Neutrophil (primary cell): ENCODE measurements at regions not wholly inside any gene's neighbourhood (a gene's known extent, or its start where the extent isn't known, plus 50 kb on each side); places are given as distances from the start of the nearest gene placed in this dataset.

Experiments used
- H3K27ac ChIP-seq: fragments of 200-600 bp; sonication (generic); 2 replicates; pipeline ENCODE4 v1.5.1; 2016; ENCODE audit warnings: mild to moderate bottlenecking, moderate library complexity
- H3K27me3 ChIP-seq: fragments of 200-600 bp; sonication (generic); 2 replicates; pipeline ENCODE4 v1.6.0; 2016; ENCODE audit warnings: mild to moderate bottlenecking
- H3K36me3 ChIP-seq: fragments of 200-600 bp; sonication (generic); 2 replicates; pipeline ENCODE4 v1.5.1; 2017
- H3K4me1 ChIP-seq, 2 experiments: fragments of 200-600 bp in 1 of 2; sonication (generic) in 1 of 2; 1 replicate in 1 of 2; 2 replicates in 1 of 2; pipeline versions ENCODE4 v1.5.1 to v1.6.1; 2013 to 2016; ENCODE audit warnings: low read depth in 1 of 2, low read length in 1 of 2, mild to moderate bottlenecking in 1 of 2, moderate library complexity in 1 of 2; ENCODE audit not compliant: control insufficient read depth in 1 of 2, insufficient read depth in 1 of 2
- H3K4me3 ChIP-seq, 2 experiments: fragments of 200-600 bp in 1 of 2; sonication (generic) in 1 of 2; 1 replicate in 1 of 2; 2 replicates in 1 of 2; pipeline ENCODE4 v1.5.1; 2013 to 2016; ENCODE audit warnings: low read depth in 1 of 2, low read length in 1 of 2, mild to moderate bottlenecking in 1 of 2, moderate library complexity in 1 of 2
- H3K9me3 ChIP-seq: fragments of 200-600 bp; sonication (generic); 2 replicates; pipeline ENCODE4 v1.5.1; 2016
- TF ChIP-seq, protein P1 (sequence below): fragments of 200-600 bp; sonication (generic); IDR thresholded peaks from 2 replicates; pipeline ENCODE4 v1.5.1; 2016; ENCODE audit warnings: antibody characterized with exemption

- TF ChIP-seq, protein P1, sequence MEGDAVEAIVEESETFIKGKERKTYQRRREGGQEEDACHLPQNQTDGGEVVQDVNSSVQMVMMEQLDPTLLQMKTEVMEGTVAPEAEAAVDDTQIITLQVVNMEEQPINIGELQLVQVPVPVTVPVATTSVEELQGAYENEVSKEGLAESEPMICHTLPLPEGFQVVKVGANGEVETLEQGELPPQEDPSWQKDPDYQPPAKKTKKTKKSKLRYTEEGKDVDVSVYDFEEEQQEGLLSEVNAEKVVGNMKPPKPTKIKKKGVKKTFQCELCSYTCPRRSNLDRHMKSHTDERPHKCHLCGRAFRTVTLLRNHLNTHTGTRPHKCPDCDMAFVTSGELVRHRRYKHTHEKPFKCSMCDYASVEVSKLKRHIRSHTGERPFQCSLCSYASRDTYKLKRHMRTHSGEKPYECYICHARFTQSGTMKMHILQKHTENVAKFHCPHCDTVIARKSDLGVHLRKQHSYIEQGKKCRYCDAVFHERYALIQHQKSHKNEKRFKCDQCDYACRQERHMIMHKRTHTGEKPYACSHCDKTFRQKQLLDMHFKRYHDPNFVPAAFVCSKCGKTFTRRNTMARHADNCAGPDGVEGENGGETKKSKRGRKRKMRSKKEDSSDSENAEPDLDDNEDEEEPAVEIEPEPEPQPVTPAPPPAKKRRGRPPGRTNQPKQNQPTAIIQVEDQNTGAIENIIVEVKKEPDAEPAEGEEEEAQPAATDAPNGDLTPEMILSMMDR: no peak
Measured at GRCh38 chr4:128551280-128551679, 258.2 kb upstream of the JADE1 start.

DNA sequence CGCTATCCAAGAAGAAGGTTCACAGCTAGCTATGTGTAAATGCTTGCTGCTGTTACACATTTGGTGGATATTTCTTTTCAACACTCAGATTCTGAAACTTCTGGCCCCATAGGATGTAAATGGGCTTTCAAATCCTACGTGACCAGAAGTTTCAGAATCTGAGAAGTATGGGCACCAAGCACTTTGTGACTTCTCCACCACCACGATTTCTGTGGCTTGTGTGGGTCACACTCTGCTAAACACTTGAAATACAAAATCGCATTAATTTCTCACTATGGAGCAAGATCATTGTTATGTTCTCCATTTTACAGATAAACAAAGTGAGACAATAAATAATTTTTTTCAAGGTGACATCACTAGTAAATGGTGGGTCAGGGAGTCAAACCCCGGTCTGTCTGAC, 259.4 kb upstream of the JADE1 start:
- no peak overlapping the region for H3K4me3 ChIP-seq
- no peaks in the 10 kb centered on the region for H3K36me3 ChIP-seq
- H3K4me1 ChIP-seq: peaks cover 4 to 6% of the 10 kb centered on the region in 2 experiments
- no peak overlapping the region for H3K27ac ChIP-seq
- H3K27me3 ChIP-seq: peaks cover 40% of the 10 kb centered on the region
- no peaks in the 10 kb centered on the region for H3K9me3 ChIP-seq
- TF ChIP-seq, protein P1: no peak

More at GRCh38 chr4:128551280-128551679, 258.2 kb upstream of the JADE1 start:
- no peak overlapping the region for H3K27ac ChIP-seq
- no peak overlapping the region for H3K4me3 ChIP-seq
- peaks cover 40% of the 10 kb centered on the region for H3K27me3 ChIP-seq
- no peaks in the 10 kb centered on the region for H3K36me3 ChIP-seq
- no peaks in the 10 kb centered on the region for H3K9me3 ChIP-seq
- peaks cover 4 to 6% of the 10 kb centered on the region in 2 experiments for H3K4me1 ChIP-seq

GRCh38 chr4:128549636-128550035, 259.9 kb upstream of the JADE1 start:
- Histone ChIP-seq H3K27me3 (peaks cover 40% of the 10 kb centered on the region), H3K4me3 (no peak overlapping the region), H3K4me1 (peaks cover 4 to 6% of the 10 kb centered on the region in 2 experiments), H3K36me3 (no peaks in the 10 kb centered on the region), H3K9me3 (no peaks in the 10 kb centered on the region), H3K27ac (no peak overlapping the region)
- TF ChIP-seq, protein P1: no peak

DNA sequence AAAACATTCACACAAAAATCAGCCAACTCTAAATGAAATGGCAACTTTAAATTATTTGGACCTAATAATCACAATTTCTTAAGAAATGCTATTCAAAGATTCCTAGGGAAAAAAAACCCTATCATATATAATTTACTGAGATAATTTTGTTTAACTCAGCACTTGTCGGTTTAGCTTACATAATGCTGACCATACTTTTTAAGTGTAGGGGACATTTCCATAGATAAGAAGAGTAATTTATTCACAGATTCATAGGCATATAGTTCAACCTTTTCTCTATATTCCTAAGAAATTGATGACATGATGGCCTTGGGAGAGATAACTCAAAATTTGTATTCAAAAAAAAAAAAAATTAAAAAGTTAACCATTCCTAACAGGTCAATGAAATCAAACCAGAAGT, 260.8 kb upstream of the PGRMC2 start:
- Histone ChIP-seq H3K9me3 (no peaks in the 10 kb centered on the region), H3K36me3 (no peaks in the 10 kb centered on the region), H3K27ac (no peak overlapping the region), H3K4me1 (peaks cover under 1 to 2% of the 10 kb centered on the region in 2 experiments), H3K4me3 (no peak overlapping the region), H3K27me3 (peaks cover 31% of the 10 kb centered on the region)
- TF ChIP-seq, protein P1: no peak

DNA sequence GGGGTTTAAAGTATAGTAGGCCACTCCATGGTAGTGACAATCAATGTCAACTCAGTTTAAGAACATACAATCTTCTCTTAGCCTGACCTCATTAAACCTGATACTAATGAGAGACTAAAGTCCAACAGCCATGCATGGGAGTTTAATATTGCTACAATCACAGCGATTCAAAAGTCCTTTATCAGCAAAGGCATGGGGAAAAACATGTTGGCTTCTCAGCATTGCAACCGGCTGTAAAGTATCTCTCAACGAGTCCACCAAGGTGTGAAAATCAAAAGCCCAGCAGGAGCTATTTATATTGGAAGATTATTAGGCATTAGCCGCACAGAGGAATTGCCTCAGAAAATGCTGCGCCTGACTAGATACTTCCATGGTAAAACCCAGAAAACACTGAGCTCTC, 256.7 kb upstream of the PGRMC2 start:
- H3K27ac ChIP-seq: no peak overlapping the region
- TF ChIP-seq, protein P1: no peak
- no peaks in the 10 kb centered on the region for H3K27me3 ChIP-seq
- no peaks in the 10 kb centered on the region for H3K9me3 ChIP-seq
- no peak overlapping the region for H3K4me3 ChIP-seq
- H3K4me1 ChIP-seq: no peaks in the 10 kb centered on the region
- no peaks in the 10 kb centered on the region for H3K36me3 ChIP-seq

DNA sequence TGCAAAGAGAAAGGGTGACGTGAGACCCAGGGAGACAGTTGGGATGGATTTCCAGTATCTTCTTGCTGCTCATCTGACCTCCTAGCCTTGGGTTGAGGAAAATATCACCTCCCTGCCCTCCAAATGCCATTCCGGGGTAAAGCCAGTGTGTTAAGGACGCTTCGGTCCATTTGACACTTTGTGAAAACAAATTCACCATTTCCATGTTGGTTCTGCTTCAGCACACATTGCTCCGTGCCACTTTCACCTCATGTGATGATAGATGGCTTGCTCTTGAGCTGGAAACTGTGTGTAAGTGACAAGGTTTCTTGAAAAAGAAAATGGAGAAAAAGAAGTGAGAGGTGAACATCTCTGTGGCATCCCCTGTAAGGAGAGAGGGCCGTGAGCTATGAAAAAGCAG, 256.1 kb upstream of the PGRMC2 start:
- H3K4me1 ChIP-seq: no peaks in the 10 kb centered on the region
- TF ChIP-seq, protein P1: no peak
- H3K36me3 ChIP-seq: no peaks in the 10 kb centered on the region
- no peak overlapping the region for H3K27ac ChIP-seq
- no peaks in the 10 kb centered on the region for H3K9me3 ChIP-seq
- no peaks in the 10 kb centered on the region for H3K27me3 ChIP-seq
- H3K4me3 ChIP-seq: no peak overlapping the region
